GM23338 (cell line): ENCODE measurements at regions not wholly inside any gene's neighbourhood (a gene's known extent, or its start where the extent isn't known, plus 50 kb on each side); places are given as distances from the start of the nearest gene placed in this dataset.
A peak's percentile ranks its signal among the peaks of the same experiment; 100 is the strongest.

Experiments
- ATAC-seq: fragments of 200-7000 bp; cut with Tn5 transposase; 3 replicates; pipeline ENCODE4 v1.9.1; 2020
- DNase-seq: peaks from one replicate; pipeline ENCODE4 v3.0.0-alpha.2; 2015; ENCODE audit warnings: low spot score
- H2AFZ ChIP-seq: fragments of 200-600 bp; sonication (generic); 2 replicates; pipeline ENCODE4 v1.8.0; 2016; ENCODE audit warnings: antibody characterized with exemption, mild to moderate bottlenecking, moderate library complexity
- H3F3A ChIP-seq: fragments of 200-600 bp; sonication (generic); replicated peaks from 2 replicates; pipeline ENCODE4 v1.8.0; 2017; ENCODE audit warnings: antibody characterized with exemption, mixed run types, low read depth
- H3K27ac ChIP-seq: fragments of 200-600 bp; sonication (generic); 2 replicates; pipeline ENCODE4 v1.6.1; 2016; ENCODE audit warnings: low read depth
- H3K27me3 ChIP-seq: fragments of 200-600 bp; sonication (generic); 2 replicates; pipeline ENCODE4 v1.8.0; 2016; ENCODE audit warnings: mild to moderate bottlenecking, mixed run types, moderate library complexity; ENCODE audit not compliant: insufficient read depth
- H3K36me3 ChIP-seq: fragments of 200-600 bp; sonication (generic); 2 replicates; pipeline ENCODE4 v1.8.0; 2016; ENCODE audit warnings: mild to moderate bottlenecking; ENCODE audit not compliant: insufficient read depth
- H3K4me1 ChIP-seq: fragments of 200-600 bp; sonication (generic); 2 replicates; pipeline ENCODE4 v1.8.0; 2016; ENCODE audit warnings: mild to moderate bottlenecking, moderate library complexity; ENCODE audit not compliant: insufficient read depth
- H3K4me2 ChIP-seq: fragments of 200-600 bp; sonication (generic); 2 replicates; pipeline ENCODE4 v1.7.1; 2017; ENCODE audit warnings: mixed run types
- H3K4me3 ChIP-seq: fragments of 200-600 bp; sonication (generic); 2 replicates; pipeline ENCODE4 v1.6.1; 2016; ENCODE audit warnings: mixed run types
- H3K79me2 ChIP-seq: fragments of 200-600 bp; sonication (generic); replicated peaks from 2 replicates; pipeline ENCODE4 v1.8.0; 2017; ENCODE audit warnings: mild to moderate bottlenecking; ENCODE audit not compliant: insufficient read depth
- H3K9me2 ChIP-seq: fragments of 200-600 bp; sonication (generic); 2 replicates; pipeline ENCODE4 v1.8.0; 2017; ENCODE audit not compliant: insufficient read depth
- H4K20me1 ChIP-seq: fragments of 200-600 bp; sonication (generic); replicated peaks from 2 replicates; pipeline ENCODE4 v1.8.0; 2017; ENCODE audit warnings: mild to moderate bottlenecking; ENCODE audit not compliant: insufficient read depth
- H3K27ac Mint-ChIP-seq: 2 replicates; pipeline ENCODE4 v1.8.0; 2020; ENCODE audit warnings: inconsistent platforms, mild to moderate bottlenecking, moderate library complexity, mixed read lengths
- H3K27me3 Mint-ChIP-seq: 3 replicates; pipeline ENCODE4 v1.8.0; 2022; ENCODE audit warnings: low read depth, mild to moderate bottlenecking, moderate library complexity, mixed read lengths, inconsistent platforms; ENCODE audit not compliant: insufficient read depth, poor library complexity
- H3K36me3 Mint-ChIP-seq: 3 replicates; pipeline ENCODE4 v1.8.0; 2021; ENCODE audit warnings: low read depth, mild to moderate bottlenecking, inconsistent platforms, moderate library complexity, mixed read lengths
- H3K4me1 Mint-ChIP-seq: 3 replicates; pipeline ENCODE4 v1.8.0; 2020; ENCODE audit warnings: mild to moderate bottlenecking, inconsistent platforms, mixed read lengths
- H3K4me3 Mint-ChIP-seq: 3 replicates; pipeline ENCODE4 v1.8.0; 2021; ENCODE audit warnings: moderate library complexity, mild to moderate bottlenecking, inconsistent platforms, mixed read lengths
- H3K9me3 Mint-ChIP-seq: 3 replicates; pipeline ENCODE4 v1.8.0; 2020; ENCODE audit warnings: moderate library complexity, mild to moderate bottlenecking, inconsistent platforms, mixed read lengths
- CREB1 ChIP-seq: fragments of 250-450 bp; sonication (Bioruptor Pico); IDR thresholded peaks from 2 replicates; pipeline ENCODE4 v1.5.0; 2020; ENCODE audit warnings: low read depth, mild to moderate bottlenecking, moderate library complexity
- JUNB ChIP-seq: IDR thresholded peaks from one replicate; pipeline ENCODE4 v1.6.1; 2016; ENCODE audit warnings: antibody characterized with exemption; ENCODE audit not compliant: unreplicated experiment
- NANOG ChIP-seq: IDR thresholded peaks from 2 replicates; pipeline ENCODE4 v1.6.1; 2016; ENCODE audit warnings: antibody characterized with exemption, borderline replicate concordance
- POLR2AphosphoS5 ChIP-seq: IDR thresholded peaks from 2 replicates; pipeline ENCODE4 v1.6.1; 2016; ENCODE audit warnings: antibody characterized with exemption, low read depth
- STAT1 ChIP-seq: IDR thresholded peaks from one replicate; pipeline ENCODE4 v1.6.1; 2016; ENCODE audit warnings: antibody characterized with exemption; ENCODE audit not compliant: unreplicated experiment
- ZNF331 ChIP-seq: fragments of 250-450 bp; sonication (Bioruptor Pico); IDR thresholded peaks from 2 replicates; pipeline ENCODE4 v1.5.0; 2020; ENCODE audit warnings: low read depth, mild to moderate bottlenecking, moderate library complexity
- TF ChIP-seq, protein P1 (sequence below), 2 experiments: fragments of 200-600 bp in 1 of 2; sonication (generic) in 1 of 2; conservative IDR thresholded peaks; 2 replicates each; pipeline versions ENCODE4 v1.5.1 to v1.6.1; 2016 to 2017; ENCODE audit warnings: antibody characterized with exemption in 2 of 2, low read depth in 2 of 2, mild to moderate bottlenecking in 2 of 2, moderate library complexity in 1 of 2
- TF ChIP-seq, protein P2 (sequence below): IDR thresholded peaks from one replicate; pipeline ENCODE4 v1.6.1; 2018; ENCODE audit warnings: antibody characterized with exemption; ENCODE audit not compliant: unreplicated experiment
- TF ChIP-seq, protein P3 (sequence below): IDR thresholded peaks from 2 replicates; pipeline ENCODE4 v1.6.1; 2016; ENCODE audit warnings: antibody characterized with exemption
- TF ChIP-seq, protein P4 (sequence below): fragments of 250-450 bp; sonication (Bioruptor Pico); IDR thresholded peaks from 2 replicates; pipeline ENCODE4 v1.5.0; 2020; ENCODE audit warnings: mild to moderate bottlenecking, moderate library complexity

DNA sequence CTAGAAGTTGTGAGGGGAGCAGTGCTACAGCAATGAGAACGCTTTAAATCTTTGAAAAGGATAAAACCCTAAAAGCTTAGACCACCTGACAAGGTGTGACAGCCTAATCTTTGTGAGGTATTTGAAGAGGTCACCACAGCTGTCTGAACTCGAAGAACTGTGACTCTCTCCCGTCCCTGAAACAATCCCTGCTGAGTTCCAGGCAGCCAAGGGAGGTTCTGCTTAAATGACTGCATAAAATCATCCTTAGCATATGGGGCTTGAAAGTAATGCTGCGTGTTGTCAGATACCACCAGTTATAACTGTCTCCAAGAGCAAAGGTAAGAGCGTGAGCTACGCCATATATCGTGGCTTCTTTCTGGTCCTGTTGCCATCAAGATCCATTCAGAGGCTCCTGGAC is 696.3 kb downstream of the PCDH7 start:
- no peaks in the 10 kb centered on the region for H4K20me1 ChIP-seq
- no peaks in the 10 kb centered on the region for H3K4me1 ChIP-seq
- H3K4me1 Mint-ChIP-seq: no peaks in the 10 kb centered on the region
- H3F3A ChIP-seq: no peaks in the 10 kb centered on the region
- no peak overlapping the region for H3K4me3 Mint-ChIP-seq
- no peaks in the 10 kb centered on the region for H3K27me3 ChIP-seq
- no peak for TF ChIP-seq ZNF331
- TF ChIP-seq, protein P1, sequence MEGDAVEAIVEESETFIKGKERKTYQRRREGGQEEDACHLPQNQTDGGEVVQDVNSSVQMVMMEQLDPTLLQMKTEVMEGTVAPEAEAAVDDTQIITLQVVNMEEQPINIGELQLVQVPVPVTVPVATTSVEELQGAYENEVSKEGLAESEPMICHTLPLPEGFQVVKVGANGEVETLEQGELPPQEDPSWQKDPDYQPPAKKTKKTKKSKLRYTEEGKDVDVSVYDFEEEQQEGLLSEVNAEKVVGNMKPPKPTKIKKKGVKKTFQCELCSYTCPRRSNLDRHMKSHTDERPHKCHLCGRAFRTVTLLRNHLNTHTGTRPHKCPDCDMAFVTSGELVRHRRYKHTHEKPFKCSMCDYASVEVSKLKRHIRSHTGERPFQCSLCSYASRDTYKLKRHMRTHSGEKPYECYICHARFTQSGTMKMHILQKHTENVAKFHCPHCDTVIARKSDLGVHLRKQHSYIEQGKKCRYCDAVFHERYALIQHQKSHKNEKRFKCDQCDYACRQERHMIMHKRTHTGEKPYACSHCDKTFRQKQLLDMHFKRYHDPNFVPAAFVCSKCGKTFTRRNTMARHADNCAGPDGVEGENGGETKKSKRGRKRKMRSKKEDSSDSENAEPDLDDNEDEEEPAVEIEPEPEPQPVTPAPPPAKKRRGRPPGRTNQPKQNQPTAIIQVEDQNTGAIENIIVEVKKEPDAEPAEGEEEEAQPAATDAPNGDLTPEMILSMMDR (conservative IDR thresholded peaks at IDR 0.05; ENCODE audit: low read depth in 2 of 2): no peak
- TF ChIP-seq JUNB: no peak
- H3K27me3 Mint-ChIP-seq: no peaks in the 10 kb centered on the region
- H3K36me3 ChIP-seq: no peaks in the 10 kb centered on the region
- no peak for DNase-seq
- no peak overlapping the region for H3K27ac Mint-ChIP-seq
- H3K27ac ChIP-seq: no peak overlapping the region
- peak overlapping the region; percentile 40 for H2AFZ ChIP-seq
- no peak for ATAC-seq
- H3K9me3 Mint-ChIP-seq: no peaks in the 10 kb centered on the region
- H3K79me2 ChIP-seq: no peaks in the 10 kb centered on the region
- no peak overlapping the region for H3K4me3 ChIP-seq
- no peak overlapping the region for H3K4me2 ChIP-seq
- H3K9me2 ChIP-seq: no peaks in the 10 kb centered on the region
- no peaks in the 10 kb centered on the region for H3K36me3 Mint-ChIP-seq

DNA sequence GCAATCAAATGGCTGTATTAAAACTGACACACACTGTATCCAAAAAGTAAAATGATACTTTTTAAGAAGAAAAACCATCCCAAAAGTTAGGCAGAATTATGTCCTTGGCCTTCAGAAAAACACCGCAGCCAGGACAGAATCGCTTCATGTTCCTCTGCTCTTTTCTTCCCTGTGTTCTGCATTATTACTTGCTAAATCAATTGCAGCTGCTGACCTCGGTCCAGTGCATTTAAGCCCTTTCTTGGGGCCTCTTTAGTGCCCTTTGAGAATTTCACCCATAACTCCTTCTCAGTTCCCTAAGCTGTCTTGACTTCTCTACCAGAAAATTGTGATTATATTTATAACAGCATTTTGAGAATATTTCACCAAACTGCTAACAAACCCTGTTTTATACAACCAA is 696.9 kb downstream of the PCDH7 start:
- no peaks in the 10 kb centered on the region for H3K36me3 ChIP-seq
- H3K27ac ChIP-seq: no peak overlapping the region
- H3K9me2 ChIP-seq: no peaks in the 10 kb centered on the region
- no peaks in the 10 kb centered on the region for H3K9me3 Mint-ChIP-seq
- no peaks in the 10 kb centered on the region for H3K36me3 Mint-ChIP-seq
- no peak overlapping the region for H3K4me2 ChIP-seq
- DNase-seq (no peak), ATAC-seq (no peak)
- H3K4me1 ChIP-seq: no peaks in the 10 kb centered on the region
- H4K20me1 ChIP-seq: no peaks in the 10 kb centered on the region
- no peaks in the 10 kb centered on the region for H3K79me2 ChIP-seq
- H3K4me1 Mint-ChIP-seq: no peaks in the 10 kb centered on the region
- H3K4me3 Mint-ChIP-seq: no peak overlapping the region
- no peak overlapping the region for H3K4me3 ChIP-seq
- no peaks in the 10 kb centered on the region for H3K27me3 ChIP-seq
- H3K27me3 Mint-ChIP-seq: no peaks in the 10 kb centered on the region
- H3K27ac Mint-ChIP-seq: no peak overlapping the region
- H3F3A ChIP-seq: no peaks in the 10 kb centered on the region
- no peak overlapping the region for H2AFZ ChIP-seq
- TF ChIP-seq, protein P2, sequence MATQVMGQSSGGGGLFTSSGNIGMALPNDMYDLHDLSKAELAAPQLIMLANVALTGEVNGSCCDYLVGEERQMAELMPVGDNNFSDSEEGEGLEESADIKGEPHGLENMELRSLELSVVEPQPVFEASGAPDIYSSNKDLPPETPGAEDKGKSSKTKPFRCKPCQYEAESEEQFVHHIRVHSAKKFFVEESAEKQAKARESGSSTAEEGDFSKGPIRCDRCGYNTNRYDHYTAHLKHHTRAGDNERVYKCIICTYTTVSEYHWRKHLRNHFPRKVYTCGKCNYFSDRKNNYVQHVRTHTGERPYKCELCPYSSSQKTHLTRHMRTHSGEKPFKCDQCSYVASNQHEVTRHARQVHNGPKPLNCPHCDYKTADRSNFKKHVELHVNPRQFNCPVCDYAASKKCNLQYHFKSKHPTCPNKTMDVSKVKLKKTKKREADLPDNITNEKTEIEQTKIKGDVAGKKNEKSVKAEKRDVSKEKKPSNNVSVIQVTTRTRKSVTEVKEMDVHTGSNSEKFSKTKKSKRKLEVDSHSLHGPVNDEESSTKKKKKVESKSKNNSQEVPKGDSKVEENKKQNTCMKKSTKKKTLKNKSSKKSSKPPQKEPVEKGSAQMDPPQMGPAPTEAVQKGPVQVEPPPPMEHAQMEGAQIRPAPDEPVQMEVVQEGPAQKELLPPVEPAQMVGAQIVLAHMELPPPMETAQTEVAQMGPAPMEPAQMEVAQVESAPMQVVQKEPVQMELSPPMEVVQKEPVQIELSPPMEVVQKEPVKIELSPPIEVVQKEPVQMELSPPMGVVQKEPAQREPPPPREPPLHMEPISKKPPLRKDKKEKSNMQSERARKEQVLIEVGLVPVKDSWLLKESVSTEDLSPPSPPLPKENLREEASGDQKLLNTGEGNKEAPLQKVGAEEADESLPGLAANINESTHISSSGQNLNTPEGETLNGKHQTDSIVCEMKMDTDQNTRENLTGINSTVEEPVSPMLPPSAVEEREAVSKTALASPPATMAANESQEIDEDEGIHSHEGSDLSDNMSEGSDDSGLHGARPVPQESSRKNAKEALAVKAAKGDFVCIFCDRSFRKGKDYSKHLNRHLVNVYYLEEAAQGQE: no peak
- TF ChIP-seq POLR2AphosphoS5 (no peak), STAT1 (no peak), CREB1 (no peak), ZNF331 (no peak), NANOG (no peak)
- TF ChIP-seq, protein P3, sequence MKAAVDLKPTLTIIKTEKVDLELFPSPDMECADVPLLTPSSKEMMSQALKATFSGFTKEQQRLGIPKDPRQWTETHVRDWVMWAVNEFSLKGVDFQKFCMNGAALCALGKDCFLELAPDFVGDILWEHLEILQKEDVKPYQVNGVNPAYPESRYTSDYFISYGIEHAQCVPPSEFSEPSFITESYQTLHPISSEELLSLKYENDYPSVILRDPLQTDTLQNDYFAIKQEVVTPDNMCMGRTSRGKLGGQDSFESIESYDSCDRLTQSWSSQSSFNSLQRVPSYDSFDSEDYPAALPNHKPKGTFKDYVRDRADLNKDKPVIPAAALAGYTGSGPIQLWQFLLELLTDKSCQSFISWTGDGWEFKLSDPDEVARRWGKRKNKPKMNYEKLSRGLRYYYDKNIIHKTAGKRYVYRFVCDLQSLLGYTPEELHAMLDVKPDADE: no peak
- TF ChIP-seq, protein P4, sequence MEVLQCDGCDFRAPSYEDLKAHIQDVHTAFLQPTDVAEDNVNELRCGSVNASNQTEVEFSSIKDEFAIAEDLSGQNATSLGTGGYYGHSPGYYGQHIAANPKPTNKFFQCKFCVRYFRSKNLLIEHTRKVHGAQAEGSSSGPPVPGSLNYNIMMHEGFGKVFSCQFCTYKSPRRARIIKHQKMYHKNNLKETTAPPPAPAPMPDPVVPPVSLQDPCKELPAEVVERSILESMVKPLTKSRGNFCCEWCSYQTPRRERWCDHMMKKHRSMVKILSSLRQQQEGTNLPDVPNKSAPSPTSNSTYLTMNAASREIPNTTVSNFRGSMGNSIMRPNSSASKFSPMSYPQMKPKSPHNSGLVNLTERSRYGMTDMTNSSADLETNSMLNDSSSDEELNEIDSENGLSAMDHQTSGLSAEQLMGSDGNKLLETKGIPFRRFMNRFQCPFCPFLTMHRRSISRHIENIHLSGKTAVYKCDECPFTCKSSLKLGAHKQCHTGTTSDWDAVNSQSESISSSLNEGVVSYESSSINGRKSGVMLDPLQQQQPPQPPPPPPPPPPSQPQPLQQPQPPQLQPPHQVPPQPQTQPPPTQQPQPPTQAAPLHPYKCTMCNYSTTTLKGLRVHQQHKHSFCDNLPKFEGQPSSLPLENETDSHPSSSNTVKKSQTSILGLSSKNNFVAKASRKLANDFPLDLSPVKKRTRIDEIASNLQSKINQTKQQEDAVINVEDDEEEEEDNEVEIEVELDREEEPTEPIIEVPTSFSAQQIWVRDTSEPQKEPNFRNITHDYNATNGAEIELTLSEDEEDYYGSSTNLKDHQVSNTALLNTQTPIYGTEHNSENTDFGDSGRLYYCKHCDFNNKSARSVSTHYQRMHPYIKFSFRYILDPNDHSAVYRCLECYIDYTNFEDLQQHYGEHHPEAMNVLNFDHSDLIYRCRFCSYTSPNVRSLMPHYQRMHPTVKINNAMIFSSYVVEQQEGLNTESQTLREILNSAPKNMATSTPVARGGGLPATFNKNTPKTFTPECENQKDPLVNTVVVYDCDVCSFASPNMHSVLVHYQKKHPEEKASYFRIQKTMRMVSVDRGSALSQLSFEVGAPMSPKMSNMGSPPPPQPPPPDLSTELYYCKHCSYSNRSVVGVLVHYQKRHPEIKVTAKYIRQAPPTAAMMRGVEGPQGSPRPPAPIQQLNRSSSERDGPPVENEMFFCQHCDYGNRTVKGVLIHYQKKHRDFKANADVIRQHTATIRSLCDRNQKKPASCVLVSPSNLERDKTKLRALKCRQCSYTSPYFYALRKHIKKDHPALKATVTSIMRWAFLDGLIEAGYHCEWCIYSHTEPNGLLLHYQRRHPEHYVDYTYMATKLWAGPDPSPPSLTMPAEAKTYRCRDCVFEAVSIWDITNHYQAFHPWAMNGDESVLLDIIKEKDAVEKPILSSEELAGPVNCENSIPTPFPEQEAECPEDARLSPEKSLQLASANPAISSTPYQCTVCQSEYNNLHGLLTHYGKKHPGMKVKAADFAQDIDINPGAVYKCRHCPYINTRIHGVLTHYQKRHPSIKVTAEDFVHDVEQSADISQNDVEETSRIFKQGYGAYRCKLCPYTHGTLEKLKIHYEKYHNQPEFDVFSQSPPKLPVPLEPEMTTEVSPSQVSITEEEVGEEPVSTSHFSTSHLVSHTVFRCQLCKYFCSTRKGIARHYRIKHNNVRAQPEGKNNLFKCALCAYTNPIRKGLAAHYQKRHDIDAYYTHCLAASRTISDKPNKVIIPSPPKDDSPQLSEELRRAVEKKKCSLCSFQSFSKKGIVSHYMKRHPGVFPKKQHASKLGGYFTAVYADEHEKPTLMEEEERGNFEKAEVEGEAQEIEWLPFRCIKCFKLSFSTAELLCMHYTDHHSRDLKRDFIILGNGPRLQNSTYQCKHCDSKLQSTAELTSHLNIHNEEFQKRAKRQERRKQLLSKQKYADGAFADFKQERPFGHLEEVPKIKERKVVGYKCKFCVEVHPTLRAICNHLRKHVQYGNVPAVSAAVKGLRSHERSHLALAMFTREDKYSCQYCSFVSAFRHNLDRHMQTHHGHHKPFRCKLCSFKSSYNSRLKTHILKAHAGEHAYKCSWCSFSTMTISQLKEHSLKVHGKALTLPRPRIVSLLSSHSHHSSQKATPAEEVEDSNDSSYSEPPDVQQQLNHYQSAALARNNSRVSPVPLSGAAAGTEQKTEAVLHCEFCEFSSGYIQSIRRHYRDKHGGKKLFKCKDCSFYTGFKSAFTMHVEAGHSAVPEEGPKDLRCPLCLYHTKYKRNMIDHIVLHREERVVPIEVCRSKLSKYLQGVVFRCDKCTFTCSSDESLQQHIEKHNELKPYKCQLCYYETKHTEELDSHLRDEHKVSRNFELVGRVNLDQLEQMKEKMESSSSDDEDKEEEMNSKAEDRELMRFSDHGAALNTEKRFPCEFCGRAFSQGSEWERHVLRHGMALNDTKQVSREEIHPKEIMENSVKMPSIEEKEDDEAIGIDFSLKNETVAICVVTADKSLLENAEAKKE (CRISPR knock-in tag): no peak
